Islet precursor cell (in vitro differentiated cells): ENCODE measurements at regions not wholly inside any gene's neighbourhood (a gene's known extent, or its start where the extent isn't known, plus 50 kb on each side); places are given as distances from the start of the nearest gene placed in this dataset.
"Not testable (repeated sequence)": the region's sequence is repeated elsewhere in the genome, so short reads cannot be mapped to it uniquely, and the experiment has no call there.

Source experiments
- DNase-seq: peaks from one replicate; pipeline ENCODE4 v3.0.0-alpha.2; 2018

DNA sequence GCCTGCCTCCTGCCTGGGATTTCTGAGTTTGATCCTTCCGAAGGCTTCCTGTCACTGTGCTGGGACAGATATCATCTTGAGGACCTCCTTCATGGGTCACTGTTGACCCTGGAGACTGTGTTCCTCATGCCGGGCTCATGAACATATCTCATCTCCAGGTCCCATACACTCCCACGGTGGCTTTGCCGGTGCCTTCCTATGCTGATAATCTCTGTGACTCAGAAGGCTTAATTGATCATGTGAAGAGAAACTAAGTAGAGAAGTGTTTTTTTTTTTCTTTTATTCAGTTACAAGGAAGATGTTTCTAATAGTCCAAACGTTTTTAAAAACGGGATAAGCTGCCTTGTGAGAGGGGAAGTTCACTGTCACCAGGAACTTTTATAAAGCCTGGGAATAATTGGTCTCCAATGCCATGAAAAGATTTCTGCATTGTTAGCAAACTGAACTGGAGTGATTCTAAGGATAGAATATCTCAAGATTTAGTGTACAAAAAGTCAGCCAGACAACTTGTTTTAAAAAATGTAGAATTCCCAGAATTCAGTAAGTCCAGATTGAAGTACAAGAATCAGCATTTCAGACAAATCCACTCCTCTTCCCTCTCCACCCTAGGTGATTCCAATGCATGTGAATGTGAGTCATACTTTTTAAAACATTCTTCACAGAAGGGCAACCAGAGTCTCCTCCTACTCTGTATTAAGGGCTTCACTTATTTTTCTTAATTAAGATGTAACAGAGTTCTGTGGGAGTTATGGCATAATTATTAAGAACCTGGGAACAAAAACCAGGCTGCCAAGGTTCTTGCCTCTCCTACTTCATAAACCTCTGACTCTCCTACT, 139.8 kb upstream of the LGR5 start:
- no peak for DNase-seq

DNA sequence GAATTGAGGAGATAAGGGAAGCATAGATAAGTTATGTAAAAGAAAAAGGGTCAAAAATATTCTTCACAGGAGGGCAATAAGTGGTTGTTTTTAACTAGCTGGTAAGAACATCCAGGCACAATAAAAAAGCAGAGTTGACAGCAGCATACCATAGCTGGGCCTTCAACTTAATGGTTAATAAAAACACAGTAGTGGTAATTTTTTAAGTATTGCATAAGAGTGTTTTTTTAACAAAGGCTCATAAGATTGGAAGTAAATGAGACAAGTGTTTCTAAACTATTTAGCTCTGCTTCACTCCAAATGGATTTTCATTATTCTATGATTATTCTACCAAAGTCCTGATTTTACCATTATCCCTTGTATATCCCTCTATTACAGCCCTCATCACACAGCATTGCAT, 140.1 kb upstream of the TSPAN8 start:
- no peak for DNase-seq

DNA sequence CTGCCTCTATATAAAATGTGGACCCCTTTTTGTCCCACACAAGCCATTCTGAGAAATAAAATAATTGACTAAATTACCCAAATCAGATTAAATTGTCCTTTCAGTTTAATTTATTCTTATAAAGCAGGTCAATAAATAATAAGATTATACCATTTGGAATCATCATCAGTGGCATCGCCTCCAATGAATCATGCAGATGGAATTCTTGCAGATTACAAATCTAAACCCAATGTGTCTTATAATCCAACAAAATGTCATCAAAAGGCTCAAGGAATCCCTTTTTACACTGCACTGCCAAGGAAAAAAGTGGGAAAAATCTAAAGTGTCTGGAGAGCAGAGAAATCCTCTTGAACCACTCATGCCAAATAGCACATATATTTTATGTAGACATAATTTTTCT, 138.2 kb upstream of the TSPAN8 start:
- no peak for DNase-seq

DNA sequence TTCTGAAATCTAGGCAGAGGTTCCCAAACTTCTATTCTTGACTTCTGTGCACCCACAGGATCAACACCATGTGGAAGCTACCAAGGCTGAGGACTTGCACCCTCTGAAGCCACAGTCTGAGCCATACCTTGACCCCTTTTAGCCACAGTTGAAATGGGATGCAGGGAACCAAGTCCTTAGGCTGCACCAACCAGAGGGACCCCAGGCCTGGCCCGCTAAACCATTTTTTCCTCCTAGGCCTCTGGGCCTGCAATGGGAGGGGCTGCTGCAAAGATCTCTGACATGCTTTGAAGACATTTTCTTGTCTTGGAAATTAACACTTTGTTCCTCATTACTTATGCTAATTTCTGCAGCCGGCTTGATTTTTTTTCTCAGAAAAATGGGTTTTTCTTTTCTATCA, 133.9 kb upstream of the TSPAN8 start:
- no peak for DNase-seq

DNA sequence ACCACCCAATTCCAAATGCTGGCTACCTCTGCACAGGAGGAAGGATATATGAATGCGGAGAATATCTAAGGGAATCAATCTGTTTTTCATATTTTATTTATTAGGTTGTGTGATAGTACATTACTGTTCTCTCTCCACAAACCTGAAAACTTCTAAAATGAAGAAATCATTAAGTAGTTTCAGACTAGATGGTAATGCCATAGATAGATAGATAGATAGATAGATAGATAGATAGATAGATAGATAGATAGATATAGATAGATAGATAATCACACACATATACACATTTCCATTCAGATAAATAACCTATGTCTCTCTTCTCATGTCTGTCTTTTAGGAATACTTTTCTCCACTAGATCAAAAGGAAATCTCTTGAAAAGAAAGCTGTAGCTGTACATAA, 126.1 kb upstream of the TSPAN8 start:
- no peak for DNase-seq

DNA sequence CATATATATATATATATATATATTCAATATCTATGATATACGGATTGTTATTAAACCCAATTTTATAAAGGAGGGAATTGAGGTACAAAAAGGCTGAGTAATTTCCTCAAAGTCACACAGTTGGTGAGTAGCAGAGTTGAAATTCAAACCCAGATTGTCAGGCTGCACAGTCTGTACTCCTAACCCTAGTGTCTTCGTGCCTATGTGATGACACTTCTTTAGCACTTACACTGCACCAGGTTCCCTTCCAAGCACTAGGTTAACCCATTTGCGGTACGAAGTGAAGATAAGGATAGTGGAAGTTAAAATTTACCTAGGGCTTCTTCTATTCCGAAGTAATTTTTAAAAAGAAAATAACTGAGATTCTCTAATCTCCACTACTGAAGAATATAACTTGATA, 125.1 kb upstream of the TSPAN8 start:
- no peak for DNase-seq

DNA sequence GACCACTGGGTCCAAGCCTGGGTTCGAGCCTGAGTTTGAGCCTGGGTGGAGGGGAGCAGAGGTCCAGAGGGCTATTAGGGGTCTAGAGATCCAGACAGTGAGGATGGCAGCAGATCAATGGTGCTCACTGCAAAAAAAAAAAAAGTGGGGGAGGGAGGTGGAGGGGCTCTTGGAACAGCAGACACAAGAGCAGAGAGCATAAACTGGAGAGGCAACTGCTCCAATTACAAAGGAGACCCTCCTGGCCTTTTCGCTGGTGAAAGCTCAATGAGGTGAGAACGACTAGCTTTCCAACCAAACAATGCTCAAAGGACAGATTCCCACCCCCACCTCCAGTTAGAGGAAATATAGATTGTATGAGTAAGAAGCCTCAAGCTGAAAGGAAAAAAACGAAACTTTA, 124.2 kb upstream of the TSPAN8 start:
- no peak for DNase-seq

DNA sequence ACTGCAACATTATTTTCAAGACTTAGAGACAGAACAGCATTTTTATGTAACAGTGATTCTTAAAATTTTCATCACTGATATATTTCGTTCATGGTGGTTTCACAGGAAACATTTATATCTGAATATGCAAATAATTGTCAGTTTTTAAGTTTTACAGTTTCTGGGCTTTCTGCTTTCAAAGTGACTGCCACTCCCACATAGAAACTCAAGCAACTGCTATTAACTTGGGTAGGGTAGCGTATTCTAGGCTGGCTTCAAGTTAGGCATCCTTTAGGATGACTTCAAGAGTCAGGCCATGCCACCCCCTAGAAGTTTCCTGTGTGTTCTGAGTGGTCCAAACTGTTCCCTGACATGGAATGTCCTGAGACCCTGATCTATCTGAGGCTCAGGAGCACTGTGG, 123.6 kb upstream of the TSPAN8 start:
- no peak for DNase-seq

DNA sequence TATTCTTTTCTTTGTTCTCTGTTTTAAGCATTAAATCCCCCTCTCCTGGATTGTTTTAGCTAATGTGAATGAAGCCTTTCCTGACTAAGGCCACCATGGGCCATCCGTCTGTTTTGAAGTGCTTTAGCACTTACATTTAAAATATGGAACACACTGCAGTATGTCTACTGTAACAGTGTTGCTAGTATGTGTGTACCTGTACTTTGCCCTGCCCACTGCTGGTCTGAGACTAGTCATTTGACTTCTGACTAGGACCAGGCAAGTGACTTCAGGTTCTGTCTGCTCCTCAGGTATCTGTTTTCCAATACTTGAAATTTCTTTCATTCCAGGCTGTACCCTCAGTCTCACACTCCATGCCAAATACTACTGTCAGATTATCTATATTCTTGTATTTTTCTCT, 120.1 kb upstream of the TSPAN8 start:
- DNase-seq: no peak

DNA sequence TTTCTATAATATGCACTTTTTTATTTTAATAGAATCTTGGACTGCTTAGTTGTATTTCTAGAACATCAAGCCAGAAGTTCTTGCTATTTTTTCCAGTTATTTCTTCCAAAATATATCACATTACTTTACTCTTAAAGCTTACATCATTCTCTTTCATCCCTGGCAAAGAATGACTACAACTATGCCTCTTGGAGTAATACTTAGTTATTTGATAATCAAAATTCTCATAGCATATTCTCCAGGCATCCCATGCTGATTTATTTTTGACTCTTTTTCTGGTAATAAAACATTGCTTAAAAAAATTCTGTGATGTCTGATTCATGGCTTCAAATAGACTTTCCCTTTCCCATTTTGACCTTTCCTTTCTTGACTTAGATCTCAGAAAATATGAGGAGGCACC, 118.7 kb upstream of the TSPAN8 start:
- DNase-seq: no peak

DNA sequence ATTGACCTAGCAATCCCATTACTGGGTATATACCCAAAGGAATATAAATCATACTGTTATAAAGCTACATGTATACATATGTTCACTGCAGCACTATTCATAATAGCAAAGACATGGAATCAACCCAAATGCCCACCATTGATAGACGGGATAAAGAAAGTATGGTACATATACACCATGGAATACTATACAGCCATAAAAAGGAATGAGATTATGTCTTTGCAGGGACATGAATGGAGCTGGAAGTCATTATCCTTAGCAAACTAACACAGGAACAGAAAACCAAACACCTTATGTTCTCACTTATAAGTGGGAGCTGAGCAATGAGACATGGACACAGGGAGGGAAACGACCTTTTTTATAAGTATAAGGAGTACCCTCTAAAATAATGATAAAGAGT, 113.0 kb upstream of the TSPAN8 start:
- not testable (repeated sequence) for DNase-seq

DNA sequence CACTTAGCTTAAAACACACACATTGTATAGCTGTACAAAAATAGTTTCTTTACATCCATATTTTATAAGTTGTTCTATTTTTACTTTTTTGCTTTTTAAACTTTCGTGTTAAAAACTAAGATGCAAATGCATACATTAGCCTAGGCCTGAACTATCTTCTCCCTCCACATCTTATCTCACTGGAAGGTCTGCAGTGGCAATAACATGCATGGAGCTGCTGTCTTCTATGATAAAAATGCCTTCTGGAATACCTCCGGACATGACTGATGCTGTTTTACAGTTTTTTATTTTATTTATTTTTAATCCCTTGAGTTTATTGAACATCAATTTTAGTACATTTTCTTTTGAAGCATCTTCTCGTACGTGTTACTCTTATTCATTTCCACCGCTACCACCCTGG, 112.3 kb upstream of the TSPAN8 start:
- DNase-seq: no peak

DNA sequence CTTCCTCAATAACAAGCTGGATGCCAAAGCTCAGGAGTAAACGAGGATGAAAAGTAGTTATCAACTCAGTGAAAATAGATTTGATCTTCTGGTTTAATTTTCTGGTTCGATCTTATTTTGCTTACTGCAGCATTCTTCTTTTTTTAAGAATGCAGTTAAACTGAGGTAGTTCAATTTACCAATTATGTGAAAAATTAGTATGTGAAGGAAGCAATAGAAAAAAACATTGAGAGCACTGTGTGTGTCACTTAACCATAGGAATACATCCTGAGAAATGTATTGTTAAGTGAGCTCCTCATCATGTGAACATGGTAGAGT, 111.4 kb upstream of the TSPAN8 start:
- no peak for DNase-seq

DNA sequence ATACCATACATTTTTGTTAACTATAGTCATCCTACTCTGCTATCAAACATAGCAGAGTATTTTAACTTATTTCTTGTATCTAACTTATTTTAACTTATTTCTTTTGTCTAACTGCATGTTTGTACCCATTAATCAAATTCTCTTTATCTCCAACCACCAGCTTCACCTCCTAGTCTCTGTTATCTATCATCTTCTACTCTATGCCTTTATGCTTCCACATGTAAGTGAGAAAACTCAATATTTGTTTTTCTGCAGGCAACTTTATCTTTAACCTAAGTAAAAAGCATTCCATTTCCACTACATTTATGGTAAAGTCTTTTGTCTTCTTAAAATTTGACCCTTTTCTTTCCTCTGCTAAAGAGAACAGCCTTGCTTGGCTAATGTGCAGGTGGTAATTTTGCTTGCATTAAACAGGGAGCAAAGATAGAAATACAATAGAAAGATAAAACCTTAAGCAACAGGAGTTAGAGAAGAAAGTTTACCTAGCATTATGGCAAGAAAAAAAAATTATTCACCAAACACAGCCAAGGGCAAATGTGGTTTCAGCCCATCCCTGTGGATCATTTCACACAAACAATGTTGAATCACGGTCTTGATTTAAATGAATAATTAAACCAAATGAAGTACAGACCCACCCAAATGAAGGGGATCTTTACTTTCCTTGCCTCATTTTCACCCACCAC, 110.9 kb upstream of the TSPAN8 start:
- DNase-seq: no peak

DNA sequence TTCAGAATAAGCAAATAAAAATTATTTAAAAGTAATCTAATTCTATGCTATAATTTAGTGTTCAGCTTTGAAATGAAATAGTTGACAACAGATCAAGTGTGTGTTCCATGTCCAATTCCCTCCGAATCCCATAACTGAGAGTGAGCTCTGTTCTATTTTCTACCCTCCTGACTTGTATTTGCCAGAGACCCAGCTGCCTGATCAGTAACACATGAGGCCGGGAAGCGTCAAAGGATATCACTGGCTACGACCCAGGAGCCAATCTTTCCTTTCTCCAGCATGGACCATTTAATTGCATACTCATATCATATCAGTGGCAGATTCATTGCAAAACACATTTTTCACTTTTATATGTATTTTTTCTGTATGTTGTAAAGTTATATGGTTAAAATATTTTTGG, 108.8 kb upstream of the TSPAN8 start:
- DNase-seq: no peak

DNA sequence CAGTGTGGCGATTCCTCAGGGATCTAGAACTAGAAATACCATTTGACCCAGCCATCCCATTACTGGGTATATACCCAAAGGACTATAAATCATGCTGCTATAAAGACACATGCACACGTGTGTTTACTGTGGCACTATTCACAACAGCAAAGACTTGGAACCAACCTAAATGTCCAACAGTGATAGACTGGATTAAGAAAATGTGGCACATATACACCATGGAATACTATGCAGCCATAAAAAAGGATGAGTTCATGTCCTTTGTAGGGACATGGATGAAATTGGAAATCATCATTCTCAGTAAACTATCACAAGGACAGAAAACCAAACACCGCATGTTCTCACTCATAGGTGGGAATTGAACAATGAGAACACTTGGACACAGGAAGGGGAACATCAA, 107.9 kb upstream of the TSPAN8 start:
- DNase-seq: not testable (repeated sequence)

DNA sequence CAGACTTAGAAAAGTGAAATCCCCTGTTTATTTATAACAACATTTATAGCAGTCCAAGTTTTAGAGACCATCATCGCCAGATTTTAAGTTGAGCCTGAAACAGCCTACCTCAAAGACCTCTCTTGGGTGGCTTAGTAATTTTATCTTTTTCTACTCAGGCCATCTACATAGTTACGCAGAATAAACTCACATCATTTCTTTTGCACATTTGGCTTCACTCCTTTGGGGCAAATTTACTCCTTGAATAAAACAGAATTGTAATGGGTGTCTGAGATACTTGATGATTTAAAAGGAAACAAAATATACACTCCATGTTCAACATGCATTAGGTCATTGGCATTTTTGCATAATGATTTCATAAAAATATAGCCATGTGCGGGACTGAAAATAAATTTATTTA, 104.7 kb upstream of the TSPAN8 start:
- no peak for DNase-seq

DNA sequence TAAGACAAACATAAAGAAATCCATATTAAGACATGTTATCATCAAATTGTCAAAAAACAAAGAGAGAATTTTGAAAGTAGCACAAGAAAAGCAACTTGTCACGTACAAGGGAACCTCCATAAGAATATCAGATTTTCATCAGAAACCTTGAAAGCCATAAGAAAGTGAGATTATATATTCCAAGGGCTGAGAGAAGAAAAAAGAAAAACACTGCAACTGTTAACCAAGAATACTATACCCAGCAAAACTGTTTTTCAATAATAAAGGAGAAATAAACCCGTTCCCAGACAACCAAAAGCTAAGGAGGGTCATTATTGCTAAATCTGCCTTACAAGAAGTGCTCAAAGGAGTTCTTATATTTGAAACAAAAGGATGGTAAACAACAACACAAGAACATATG, 94.7 kb upstream of the TSPAN8 start:
- no peak for DNase-seq

DNA sequence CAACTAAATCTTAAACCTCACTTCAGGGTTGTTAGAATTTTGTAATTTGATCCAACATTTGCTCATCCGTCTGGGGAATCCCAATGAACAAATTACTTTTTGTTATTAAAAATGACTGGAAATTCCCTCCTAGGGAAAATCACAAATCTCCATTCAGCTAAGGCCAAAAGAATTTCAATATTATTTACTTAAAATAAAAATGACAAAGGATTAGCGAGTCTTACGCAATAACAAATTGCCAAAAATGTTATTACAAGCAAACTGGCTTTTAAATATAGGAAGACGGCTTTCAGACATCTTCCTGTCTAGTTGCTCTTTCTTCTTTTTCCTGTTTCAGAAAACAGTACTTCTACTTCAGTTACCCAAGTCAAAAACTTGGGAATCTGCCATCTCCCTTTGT, 92.4 kb upstream of the TSPAN8 start:
- no peak for DNase-seq

DNA sequence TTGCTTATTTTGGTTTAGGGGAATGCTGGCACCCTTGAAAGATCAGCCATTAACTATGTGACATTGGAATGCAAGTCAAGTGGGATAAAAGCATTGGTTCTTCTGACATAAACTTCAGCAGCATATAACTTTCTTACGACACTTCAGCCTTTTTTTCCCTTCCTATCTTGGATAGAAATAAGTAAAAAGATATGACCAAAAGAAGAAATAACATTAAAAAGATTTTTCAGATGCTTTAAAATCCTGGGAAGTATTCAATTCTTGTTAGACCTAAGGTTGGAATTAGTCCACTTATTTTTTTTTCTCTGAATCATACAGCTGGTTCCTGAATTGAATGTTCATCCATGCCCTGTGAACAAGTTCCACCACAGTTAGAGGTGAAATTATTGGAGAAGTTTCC, 85.6 kb upstream of the TSPAN8 start:
- no peak for DNase-seq

DNA sequence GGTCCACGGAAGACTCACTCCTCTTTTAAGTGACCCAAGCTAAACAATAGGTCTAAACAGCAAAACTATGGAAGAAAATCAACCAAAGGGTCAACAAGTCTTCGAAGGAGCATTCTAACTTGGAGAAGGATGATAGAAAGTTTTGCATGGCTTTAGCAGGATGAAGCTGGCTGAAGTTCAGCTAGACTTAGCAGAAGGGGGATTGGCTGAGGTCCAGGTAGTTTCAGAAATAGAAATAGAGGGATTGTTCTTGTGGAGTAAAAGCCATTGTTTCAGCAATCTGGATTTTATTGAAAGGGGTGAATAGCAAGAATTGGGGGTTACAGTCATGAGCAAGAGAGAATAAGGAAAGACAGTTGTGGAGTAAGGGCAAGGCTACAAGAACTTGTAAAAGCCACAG, 84.7 kb upstream of the TSPAN8 start:
- DNase-seq: no peak

DNA sequence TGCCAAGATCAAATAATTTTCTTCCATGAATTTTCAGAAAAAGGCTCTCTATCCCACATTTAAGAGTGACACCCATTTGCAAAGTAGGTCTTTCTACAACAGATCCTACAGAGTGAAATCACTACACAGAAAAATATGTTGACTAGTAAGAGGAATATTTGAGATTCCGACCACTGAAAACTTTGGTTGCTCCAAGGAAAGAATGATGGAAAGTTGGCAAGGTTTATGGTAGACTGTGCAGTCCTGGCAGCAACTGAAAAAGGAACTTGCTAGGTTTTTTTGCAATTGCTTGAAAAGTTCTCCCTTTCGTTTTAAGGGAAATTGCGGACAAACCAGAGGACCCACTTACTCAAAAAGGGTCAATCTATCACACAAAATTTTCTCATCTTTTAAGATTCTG, 83.1 kb upstream of the TSPAN8 start:
- DNase-seq: no peak

DNA sequence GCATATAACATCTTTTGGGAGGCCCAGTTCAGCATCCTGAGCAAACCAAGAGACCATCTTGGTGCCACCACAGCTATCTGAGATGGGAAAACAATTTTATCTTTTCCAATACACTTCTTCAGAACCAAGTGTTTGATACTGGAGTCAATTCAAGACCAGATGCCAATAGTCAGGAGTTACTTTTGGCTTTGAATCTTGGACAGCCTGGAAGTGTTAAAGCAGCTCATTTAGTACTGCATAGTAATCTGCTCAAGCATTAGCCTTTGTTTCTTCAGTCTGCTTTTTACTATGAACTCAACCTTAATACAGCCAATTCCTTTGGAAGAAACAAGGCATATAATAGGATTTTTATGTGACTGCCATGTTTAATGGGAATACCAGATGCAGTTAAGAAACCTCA, 81.9 kb upstream of the TSPAN8 start:
- no peak for DNase-seq

DNA sequence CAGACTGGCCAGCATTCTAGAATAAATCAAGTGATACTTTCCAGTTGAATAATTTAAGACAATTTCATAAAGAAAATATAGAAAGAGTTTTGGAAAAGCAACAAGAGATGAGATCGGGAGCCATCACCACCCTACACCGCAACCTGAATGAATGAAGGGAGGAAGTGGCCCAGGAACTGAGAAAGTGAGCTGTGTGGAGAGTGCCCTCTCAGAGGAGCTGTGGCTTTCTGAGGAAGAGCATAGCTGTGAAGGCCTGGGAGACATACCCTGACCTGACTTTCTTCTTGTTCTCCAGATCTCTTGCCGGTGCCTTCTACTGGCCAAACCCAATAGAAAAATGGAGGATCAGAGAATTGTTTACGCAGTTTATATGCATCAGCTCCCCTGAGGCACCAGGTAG, 79.3 kb upstream of the TSPAN8 start:
- DNase-seq: no peak

DNA sequence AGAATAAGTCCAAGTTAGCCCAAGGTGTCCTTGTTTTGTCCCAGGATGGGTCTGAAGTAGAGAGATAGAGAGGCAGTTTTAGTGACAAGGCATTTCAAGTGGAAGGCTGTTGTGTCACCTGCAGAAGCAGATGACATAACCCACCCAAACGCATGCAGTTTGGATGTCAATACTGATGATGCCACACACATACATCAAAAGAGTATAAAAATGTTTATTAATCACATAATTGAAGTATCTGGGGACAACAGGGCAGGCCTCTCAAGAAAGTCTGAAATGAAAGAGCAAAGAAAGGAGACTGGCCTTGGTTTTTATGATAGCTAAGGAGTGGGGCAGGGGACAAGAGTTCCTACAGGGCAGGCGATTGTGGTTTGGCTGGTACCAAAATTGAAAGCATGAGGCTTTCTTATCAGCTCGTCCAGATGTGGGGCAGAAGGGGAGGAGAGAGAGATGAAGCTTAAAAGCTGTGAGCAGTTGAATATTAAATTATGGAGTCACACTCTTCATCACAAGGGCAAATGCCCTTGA, 78.4 kb upstream of the TSPAN8 start:
- DNase-seq: no peak
